Neural crest cell (in vitro differentiated cells): ENCODE measurements at regions not wholly inside any gene's neighbourhood (a gene's known extent, or its start where the extent isn't known, plus 50 kb on each side); places are given as distances from the start of the nearest gene placed in this dataset.

Experiments used
- DNase-seq: peaks from one replicate; pipeline ENCODE4 v3.0.0; 2021; ENCODE audit warnings: low read depth, mixed read lengths, low spot score
- H3K27ac Mint-ChIP-seq: one replicate; pipeline ENCODE4 v1.8.0; 2021; ENCODE audit warnings: mild to moderate bottlenecking, mixed read lengths; ENCODE audit not compliant: unreplicated experiment
- H3K27me3 Mint-ChIP-seq: 2 replicates; pipeline ENCODE4 v1.8.0; 2021; ENCODE audit warnings: low read depth, mild to moderate bottlenecking, mixed read lengths
- H3K36me3 Mint-ChIP-seq: 2 replicates; pipeline ENCODE4 v1.8.0; 2021; ENCODE audit warnings: low read depth, mild to moderate bottlenecking, mixed read lengths
- H3K4me1 Mint-ChIP-seq: 2 replicates; pipeline ENCODE4 v1.8.0; 2021; ENCODE audit warnings: mixed read lengths
- H3K4me3 Mint-ChIP-seq: one replicate; pipeline ENCODE4 v1.8.0; 2021; ENCODE audit warnings: mild to moderate bottlenecking, mixed read lengths
- H3K9me3 Mint-ChIP-seq: 2 replicates; pipeline ENCODE4 v1.8.0; 2021; ENCODE audit warnings: mixed read lengths
- CTCF ChIP-seq: fragments of 200-600 bp; sonication (generic); conservative IDR thresholded peaks from 2 replicates; pipeline ENCODE4 v1.5.0; 2021; ENCODE audit warnings: antibody characterized with exemption, mild to moderate bottlenecking

- no peaks in the 10 kb centered on the region for H3K27me3 Mint-ChIP-seq
- TF ChIP-seq CTCF: no peak
- no peak for DNase-seq
- H3K27ac Mint-ChIP-seq: no peak overlapping the region
- no peaks in the 10 kb centered on the region for H3K9me3 Mint-ChIP-seq
- H3K36me3 Mint-ChIP-seq: no peaks in the 10 kb centered on the region
- no peak overlapping the region for H3K4me3 Mint-ChIP-seq
- H3K4me1 Mint-ChIP-seq: peaks cover 39% of the 10 kb centered on the region
Measured at GRCh38 chr14:66381755-66382154, 104.4 kb upstream of the CCDC196 start.

- DNase-seq: no peak
- no peaks in the 10 kb centered on the region for H3K9me3 Mint-ChIP-seq
- peak; percentile 32 for TF ChIP-seq CTCF
- no peaks in the 10 kb centered on the region for H3K36me3 Mint-ChIP-seq
- H3K4me1 Mint-ChIP-seq: peaks cover 34% of the 10 kb centered on the region
- no peaks in the 10 kb centered on the region for H3K27me3 Mint-ChIP-seq
- no peak overlapping the region for H3K27ac Mint-ChIP-seq
- H3K4me3 Mint-ChIP-seq: no peak overlapping the region
Measured at GRCh38 chr14:66383257-66383656, 102.9 kb upstream of the CCDC196 start.

GRCh38 chr14:66383771-66384170, 102.4 kb upstream of the CCDC196 start:
- DNase-seq: no peak
- Mint-ChIP-seq H3K4me3 (no peak overlapping the region), H3K36me3 (no peaks in the 10 kb centered on the region), H3K27ac (no peak overlapping the region), H3K27me3 (no peaks in the 10 kb centered on the region), H3K9me3 (no peaks in the 10 kb centered on the region), H3K4me1 (peaks cover 31% of the 10 kb centered on the region)
- TF ChIP-seq CTCF: no peak

GRCh38 chr14:66388516-66388915, 97.7 kb upstream of the CCDC196 start:
- TF ChIP-seq CTCF: no peak

GRCh38 chr14:66389481-66389880, 96.7 kb upstream of the CCDC196 start:
- H3K9me3 Mint-ChIP-seq: no peaks in the 10 kb centered on the region
- H3K4me1 Mint-ChIP-seq: no peaks in the 10 kb centered on the region
- peak overlapping the region; percentile 69 for H3K27ac Mint-ChIP-seq
- peaks cover 11% of the 10 kb centered on the region for H3K27me3 Mint-ChIP-seq
- no peak for DNase-seq
- TF ChIP-seq CTCF: no peak
- H3K36me3 Mint-ChIP-seq: no peaks in the 10 kb centered on the region
- no peak overlapping the region for H3K4me3 Mint-ChIP-seq

More at GRCh38 chr14:66388516-66388915, 97.7 kb upstream of the CCDC196 start:
- DNase-seq: no peak
- Mint-ChIP-seq H3K4me1 (no peaks in the 10 kb centered on the region), H3K4me3 (no peak overlapping the region), H3K9me3 (no peaks in the 10 kb centered on the region), H3K27me3 (peaks cover 11% of the 10 kb centered on the region), H3K36me3 (no peaks in the 10 kb centered on the region), H3K27ac (no peak overlapping the region)

- no peak for DNase-seq
- Mint-ChIP-seq H3K9me3 (no peaks in the 10 kb centered on the region), H3K36me3 (no peaks in the 10 kb centered on the region), H3K27me3 (peaks cover 11% of the 10 kb centered on the region), H3K4me3 (no peak overlapping the region), H3K4me1 (no peaks in the 10 kb centered on the region), H3K27ac (no peak overlapping the region)
- no peak for TF ChIP-seq CTCF
Measured at GRCh38 chr14:66395300-66395699, 90.9 kb upstream of the CCDC196 start.
